ENCODE measurements at regions not wholly inside any gene's neighbourhood (a gene's known extent, or its start where the extent isn't known, plus 50 kb on each side); places are given as distances from the start of the nearest gene placed in this dataset.

DNA sequence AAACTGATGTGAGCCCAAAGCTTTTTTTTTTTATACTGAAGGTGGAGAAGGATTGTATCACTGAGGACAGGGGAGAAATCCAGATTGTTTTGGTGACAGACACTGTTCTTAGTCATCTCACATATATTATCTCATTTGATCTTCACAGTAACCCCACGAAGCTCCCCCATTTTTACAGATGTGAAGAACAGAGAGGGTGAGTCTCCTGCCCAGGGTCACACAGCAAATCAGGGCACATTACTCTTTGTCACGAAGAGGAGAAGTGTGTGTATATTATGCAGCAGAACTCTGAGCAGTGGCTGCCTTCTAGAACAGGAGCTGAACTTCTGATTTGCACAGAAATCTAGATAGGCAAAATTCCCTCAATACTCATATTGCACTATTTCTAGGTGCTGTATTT is 504.3 kb downstream of the XYLT1 start:
- Histone ChIP-seq H3K9me3 (peaks cover 0 to 9% (median 0%) of the 10 kb centered on the region in 8 donors), H3K27ac (no peak overlapping the region), H3K4me3 (no peak overlapping the region), H3K36me3 (no peaks in the 10 kb centered on the region), H3K4me1 (no peaks in the 10 kb centered on the region), H3K27me3 (replicated peaks in 1 of 7) (peaks cover 0 to 5% (median 0%) of the 10 kb centered on the region in 7 donors)
- TF ChIP-seq POLR2AphosphoS5 (IDR thresholded peaks at IDR 0.05) (no peak), POLR2A (IDR thresholded peaks at IDR 0.05) (no peak)
- TF ChIP-seq, protein P1, sequence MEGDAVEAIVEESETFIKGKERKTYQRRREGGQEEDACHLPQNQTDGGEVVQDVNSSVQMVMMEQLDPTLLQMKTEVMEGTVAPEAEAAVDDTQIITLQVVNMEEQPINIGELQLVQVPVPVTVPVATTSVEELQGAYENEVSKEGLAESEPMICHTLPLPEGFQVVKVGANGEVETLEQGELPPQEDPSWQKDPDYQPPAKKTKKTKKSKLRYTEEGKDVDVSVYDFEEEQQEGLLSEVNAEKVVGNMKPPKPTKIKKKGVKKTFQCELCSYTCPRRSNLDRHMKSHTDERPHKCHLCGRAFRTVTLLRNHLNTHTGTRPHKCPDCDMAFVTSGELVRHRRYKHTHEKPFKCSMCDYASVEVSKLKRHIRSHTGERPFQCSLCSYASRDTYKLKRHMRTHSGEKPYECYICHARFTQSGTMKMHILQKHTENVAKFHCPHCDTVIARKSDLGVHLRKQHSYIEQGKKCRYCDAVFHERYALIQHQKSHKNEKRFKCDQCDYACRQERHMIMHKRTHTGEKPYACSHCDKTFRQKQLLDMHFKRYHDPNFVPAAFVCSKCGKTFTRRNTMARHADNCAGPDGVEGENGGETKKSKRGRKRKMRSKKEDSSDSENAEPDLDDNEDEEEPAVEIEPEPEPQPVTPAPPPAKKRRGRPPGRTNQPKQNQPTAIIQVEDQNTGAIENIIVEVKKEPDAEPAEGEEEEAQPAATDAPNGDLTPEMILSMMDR (IDR thresholded peaks at IDR 0.05 in 8 of 11, conservative IDR thresholded peaks at IDR 0.05 in 3 of 11) = no peak
- intact Hi-C loops (cut with DNase I; ENCODE audit: low total_unique reads) = no loop called here
- WGBS, 5 donors = 59 to 78% (median 67%) methylated on average over 2 of the region's 2 CpGs
- DNase-seq = no peak

DNA sequence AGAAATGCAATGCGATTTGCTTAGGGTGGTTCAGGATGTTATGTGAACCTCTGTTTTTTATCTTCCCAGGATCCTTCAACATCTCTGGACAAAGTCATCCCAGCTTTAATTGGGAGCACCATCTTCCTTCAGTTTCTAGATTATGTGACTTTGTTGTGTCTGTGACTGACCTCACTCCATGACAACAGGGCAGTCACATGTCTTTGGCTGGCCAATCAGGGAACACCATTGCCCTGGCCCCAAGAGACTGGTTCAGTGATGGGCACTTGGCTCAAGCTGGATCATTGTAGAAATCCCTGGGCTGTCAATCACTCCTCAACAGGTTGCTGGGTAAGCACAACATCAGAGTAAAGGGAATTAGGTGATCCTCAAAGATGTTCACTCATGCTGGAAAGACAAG is 499.7 kb downstream of the XYLT1 start:
- 91 to 100% (median 96%) methylated on average over 1 of the region's 1 CpG for WGBS, 5 donors
- no peaks in the 10 kb centered on the region for H3K4me1 ChIP-seq
- H3K4me3 ChIP-seq = no peak overlapping the region
- peaks cover 0 to 9% (median 0%) of the 10 kb centered on the region in 8 donors for H3K9me3 ChIP-seq
- no peaks in the 10 kb centered on the region for H3K36me3 ChIP-seq
- no peak for DNase-seq
- peaks cover 0 to 5% (median 0%) of the 10 kb centered on the region in 7 donors for H3K27me3 ChIP-seq (replicated peaks in 1 of 7)
- intact Hi-C loops (cut with DNase I; ENCODE audit: low total_unique reads) = no loop called here
- no peak for TF ChIP-seq POLR2AphosphoS5 (IDR thresholded peaks at IDR 0.05)
- TF ChIP-seq, protein P1 (IDR thresholded peaks at IDR 0.05 in 8 of 11, conservative IDR thresholded peaks at IDR 0.05 in 3 of 11) = no peak
- no peak for TF ChIP-seq POLR2A (IDR thresholded peaks at IDR 0.05)
- no peak overlapping the region for H3K27ac ChIP-seq

DNA sequence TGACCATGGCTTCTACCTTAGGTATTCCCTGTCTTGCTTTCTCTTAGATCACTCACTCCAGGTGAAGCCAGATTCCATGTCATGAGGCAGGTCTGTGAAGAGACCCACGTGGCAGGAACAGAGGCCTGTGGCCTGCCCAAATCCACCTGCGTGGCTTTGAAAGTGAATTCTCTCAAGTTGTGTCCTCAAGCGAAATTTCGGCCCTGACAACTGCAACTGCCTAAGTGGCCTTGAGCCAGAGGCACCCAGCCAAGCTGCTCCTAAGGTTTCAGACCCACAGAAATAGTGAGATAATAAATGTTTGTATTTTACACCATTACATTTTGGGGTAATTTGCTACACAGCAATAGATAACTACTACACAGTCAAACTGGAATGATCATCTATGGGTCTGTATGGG is 497.9 kb downstream of the XYLT1 start:
- TF ChIP-seq, protein P1 (IDR thresholded peaks at IDR 0.05 in 8 of 11, conservative IDR thresholded peaks at IDR 0.05 in 3 of 11) = no peak
- TF ChIP-seq POLR2A (IDR thresholded peaks at IDR 0.05) = no peak
- no peak for TF ChIP-seq POLR2AphosphoS5 (IDR thresholded peaks at IDR 0.05)
- 80 to 89% (median 84%) methylated on average over 4 of the region's 4 CpGs for WGBS, 5 donors
- no peak for DNase-seq
- no peaks in the 10 kb centered on the region for H3K4me1 ChIP-seq
- H3K9me3 ChIP-seq = peaks cover 0 to 9% (median 0%) of the 10 kb centered on the region in 8 donors
- no peaks in the 10 kb centered on the region for H3K36me3 ChIP-seq
- peaks cover 0 to 5% (median 0%) of the 10 kb centered on the region in 7 donors for H3K27me3 ChIP-seq (replicated peaks in 1 of 7)
- no peak overlapping the region for H3K4me3 ChIP-seq
- intact Hi-C loops (cut with DNase I; ENCODE audit: low total_unique reads) = no loop called here
- H3K27ac ChIP-seq = no peak overlapping the region

DNA sequence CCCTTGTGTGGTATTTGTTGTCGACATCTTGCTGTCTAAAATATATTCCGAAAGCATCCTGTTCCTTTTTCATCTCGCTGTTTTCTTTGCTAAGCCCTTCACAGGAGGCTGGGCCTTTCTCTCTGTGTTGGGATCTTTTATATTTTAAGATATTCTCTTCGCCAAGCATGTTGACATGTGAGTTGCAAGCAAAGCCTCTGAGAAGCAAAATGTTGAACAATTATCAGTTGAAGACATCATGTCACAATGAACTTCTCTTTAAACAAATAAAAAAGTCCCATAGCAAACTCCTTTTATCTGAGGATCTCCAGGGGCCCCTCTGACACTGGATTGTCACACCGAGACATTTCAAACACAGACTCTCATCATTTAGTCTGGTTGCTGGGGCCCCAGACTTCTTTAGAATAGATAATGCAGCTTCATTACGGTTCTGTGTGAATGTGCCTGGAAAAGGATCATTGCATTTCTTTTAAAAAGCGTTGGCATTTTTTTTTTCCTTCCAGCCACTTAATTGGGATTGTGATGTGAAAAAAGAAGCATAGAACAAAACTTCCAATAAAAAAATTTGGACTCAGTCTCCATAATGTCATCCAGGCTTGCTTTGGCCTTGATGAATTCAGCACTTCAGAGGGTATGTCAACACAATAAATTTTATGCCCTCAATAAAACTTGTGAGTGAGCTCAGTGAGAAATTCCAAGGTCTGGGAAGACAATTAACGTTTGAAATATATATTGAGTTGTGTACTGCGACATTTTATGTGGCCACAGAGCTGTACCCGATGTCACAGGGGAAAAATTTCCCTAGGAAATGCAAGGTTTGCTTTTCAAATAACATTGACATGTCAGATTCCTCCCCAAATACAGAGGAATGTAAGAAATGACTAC is 496.8 kb downstream of the XYLT1 start:
- H3K4me1 ChIP-seq = no peaks in the 10 kb centered on the region
- no peaks in the 10 kb centered on the region for H3K36me3 ChIP-seq
- DNase-seq = no peak
- H3K9me3 ChIP-seq = peaks cover 0 to 9% (median 0%) of the 10 kb centered on the region in 8 donors
- intact Hi-C loops (cut with DNase I; ENCODE audit: low total_unique reads) = no loop called here
- no peak for TF ChIP-seq POLR2A (IDR thresholded peaks at IDR 0.05)
- no peak for TF ChIP-seq POLR2AphosphoS5 (IDR thresholded peaks at IDR 0.05)
- TF ChIP-seq, protein P1 (IDR thresholded peaks at IDR 0.05 in 8 of 11, conservative IDR thresholded peaks at IDR 0.05 in 3 of 11) = no peak
- WGBS, 5 donors = 69 to 80% (median 75%) methylated on average over 10 of the region's 10 CpGs
- H3K4me3 ChIP-seq = no peak overlapping the region
- no peak overlapping the region for H3K27ac ChIP-seq
- H3K27me3 ChIP-seq (replicated peaks in 1 of 7) = peaks cover 0 to 4% (median 0%) of the 10 kb centered on the region in 7 donors
